NCI-H82 treated with DMSO at 0.1 percent for 48 hours (cell line): ENCODE measurements at regions not wholly inside any gene's neighbourhood (a gene's known extent, or its start where the extent isn't known, plus 50 kb on each side); places are given as distances from the start of the nearest gene placed in this dataset.

Experiments used
- DNase-seq: peaks from one replicate; lab custom pipeline; 2025; ENCODE audit not compliant: unreplicated experiment; lab: John Stamatoyannopoulos, UW

DNA sequence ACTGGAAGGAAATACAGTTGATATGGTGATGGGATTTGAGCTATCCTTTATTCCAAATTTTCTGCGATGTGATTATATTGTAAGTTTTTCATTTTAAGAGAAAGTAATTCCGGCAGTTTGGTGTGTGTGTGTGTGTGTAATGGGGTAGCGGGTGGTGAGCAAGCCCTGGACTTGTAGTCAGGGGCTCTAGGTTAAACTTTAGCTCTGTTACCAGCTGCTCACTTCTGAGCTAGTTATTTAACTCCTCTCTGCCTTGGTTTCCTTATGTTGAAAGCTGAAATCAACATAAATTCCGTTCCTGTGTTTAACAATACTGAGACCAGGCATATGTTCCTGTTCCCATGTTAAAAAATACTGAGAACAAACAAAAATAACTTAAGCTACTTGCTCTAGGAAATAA is 174.1 kb upstream of the CASK start:
- DNase-seq: no peak

DNA sequence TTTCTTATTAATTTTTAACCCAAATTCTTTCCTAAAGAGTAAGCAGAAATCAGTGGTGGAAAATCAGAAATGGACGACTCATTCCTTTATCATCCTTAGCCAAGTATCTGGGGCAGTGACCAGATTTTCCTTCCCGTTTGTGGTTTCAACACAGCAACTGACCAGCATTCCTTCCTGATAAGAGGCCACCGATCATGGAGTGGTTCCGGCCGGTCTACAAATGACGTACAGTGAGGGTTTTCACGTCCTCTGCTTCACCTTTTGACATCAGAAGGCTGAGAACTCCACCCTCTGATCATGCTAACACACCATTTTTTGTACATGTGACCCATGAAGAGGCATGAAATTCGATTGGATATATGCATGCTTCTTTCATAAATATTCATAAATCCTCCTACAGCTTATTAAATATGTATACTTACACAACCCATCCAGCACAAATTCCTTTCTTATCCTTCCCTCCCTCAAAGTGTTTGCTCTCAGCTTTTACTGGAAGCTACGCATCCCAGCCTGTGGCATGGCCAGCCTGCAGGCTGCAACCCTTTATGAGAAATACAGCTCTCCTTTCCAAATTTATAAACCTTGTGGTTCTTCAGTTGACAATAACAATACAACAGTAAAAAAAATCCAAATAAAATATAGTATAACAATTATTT is 173.0 kb upstream of the CASK start:
- DNase-seq: no peak

DNA sequence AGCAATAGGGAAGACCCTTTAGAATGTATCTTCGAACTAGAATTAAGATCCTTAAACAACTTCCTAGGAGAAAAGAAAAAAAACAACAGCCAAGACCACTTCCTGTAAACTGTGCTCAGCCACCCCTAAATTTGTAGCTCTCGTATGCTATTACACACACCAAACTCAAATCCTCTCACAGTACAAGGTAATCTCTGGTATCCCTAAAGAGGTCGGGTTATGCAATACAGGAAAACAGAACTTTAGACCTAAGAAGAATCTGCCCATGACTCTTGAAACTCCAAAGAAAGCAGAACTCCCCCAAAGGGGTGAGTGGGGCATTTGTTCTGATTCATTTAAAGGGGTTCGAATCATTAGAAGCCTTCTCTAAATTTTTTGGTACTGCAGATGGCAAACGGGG is 170.9 kb upstream of the CASK start:
- no peak for DNase-seq

DNA sequence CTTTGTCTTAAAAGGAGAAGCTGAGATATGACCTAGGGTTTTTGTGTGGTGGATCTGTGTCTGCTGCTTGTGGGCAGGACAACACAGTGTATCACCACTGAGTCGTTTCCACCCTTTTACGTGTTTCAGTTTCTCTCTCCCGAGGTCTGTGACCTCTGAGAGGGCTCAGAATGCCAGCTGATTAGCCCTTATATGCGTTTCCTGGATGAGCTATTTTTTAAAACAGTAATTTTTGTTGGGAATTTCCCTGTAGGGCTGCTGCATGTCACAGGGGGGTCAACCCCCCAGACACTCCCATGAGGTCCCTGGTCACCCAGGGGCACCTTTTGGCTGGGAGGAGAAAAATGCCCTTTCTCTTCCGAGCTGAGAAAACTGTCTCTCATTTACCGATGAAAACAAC is 170.4 kb upstream of the CASK start:
- no peak for DNase-seq

DNA sequence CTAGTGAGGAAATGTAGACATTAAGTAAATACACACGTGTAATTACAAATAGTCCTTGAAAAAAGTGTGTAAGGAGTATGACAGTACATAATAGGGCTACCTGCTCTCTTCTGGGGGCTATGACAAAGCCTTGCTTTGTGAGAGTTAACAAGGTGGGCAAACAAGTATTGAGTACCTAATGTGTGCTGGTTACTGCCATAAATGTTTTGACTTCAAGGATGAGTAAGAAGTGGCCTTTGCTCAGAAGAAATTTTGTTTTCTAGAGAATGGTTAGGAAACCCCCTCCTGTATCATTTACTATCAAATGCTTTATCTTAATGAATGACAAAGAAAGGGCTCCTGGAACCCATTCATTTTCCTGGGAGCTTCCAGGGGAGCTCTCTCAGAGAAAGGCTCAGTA is 167.0 kb upstream of the CASK start:
- DNase-seq: no peak

DNA sequence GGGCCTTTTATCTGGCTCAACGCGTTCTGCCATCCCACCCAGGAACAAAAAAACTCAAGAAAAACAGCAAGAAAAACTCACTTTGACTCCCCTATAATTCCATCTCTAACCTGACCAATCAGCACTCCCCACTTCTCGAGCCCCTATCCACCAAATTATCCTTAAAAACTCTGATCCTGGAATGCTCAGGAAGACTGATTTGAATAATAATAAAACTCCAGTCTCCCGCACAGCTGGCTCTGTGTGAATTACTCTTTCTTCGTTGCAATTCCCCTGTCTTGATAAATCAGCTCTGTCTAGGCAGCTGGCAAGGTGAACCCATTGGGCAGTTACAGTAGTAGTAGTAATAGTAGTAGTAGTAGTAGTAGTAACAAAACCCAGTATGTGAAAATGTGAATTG is 165.7 kb upstream of the CASK start:
- no peak for DNase-seq

DNA sequence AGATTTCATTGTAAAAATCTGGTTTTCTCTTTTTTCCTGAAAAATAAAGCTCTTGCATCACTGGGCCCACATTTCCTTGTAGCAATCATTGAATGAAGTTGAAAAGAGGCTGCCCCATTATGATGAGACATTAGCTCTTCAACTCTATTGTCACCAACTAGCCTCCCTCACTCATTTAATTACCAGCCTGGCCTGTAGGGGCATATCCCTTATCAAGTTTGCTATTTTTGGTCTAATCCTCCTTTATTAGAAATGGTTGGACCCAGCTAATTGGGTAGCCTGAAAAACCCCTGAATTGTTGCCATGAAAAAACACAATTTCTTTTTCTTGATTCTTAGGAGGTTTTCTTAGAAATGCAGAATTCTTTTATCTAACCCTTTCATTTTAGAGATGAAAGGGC is 164.6 kb upstream of the CASK start:
- no peak for DNase-seq

DNA sequence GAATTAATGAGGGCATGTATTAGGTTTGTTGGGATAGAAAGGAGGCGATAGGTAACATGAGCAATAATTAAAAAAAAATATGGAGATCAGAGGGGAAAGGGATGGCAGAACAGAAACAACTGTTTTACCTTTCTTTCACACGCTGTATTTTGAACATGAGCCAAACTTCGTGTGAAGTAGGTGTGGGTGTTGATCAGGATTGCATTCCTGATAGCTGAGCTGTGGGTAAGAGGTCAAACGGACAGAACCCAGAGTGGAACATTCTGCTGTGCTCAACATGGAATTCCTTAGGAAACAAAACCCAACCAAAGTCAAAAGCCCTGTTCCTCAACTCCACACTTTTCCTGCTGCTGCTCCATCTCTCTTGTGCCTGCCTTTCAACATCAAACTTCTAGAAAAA is 162.5 kb upstream of the CASK start:
- DNase-seq: no peak

DNA sequence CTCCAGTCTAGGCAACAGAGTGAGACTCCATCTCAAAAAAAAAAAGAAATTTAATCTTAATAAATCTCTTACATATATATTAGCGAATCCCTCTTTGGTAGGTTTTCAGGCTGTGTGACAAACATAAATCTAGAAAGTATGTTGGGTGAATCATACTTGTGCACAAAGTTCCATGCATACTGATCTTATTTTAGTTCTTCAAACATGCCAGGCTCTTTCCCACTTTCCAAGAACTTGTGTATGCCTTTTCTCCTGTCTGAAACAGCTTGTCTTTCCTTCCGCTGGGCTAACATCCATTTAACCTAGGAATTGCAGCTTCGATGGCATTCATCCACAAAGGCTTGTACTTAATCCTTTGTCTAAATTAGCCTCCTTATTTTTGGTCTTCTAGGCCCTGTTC is 156.6 kb upstream of the CASK start:
- DNase-seq: no peak

DNA sequence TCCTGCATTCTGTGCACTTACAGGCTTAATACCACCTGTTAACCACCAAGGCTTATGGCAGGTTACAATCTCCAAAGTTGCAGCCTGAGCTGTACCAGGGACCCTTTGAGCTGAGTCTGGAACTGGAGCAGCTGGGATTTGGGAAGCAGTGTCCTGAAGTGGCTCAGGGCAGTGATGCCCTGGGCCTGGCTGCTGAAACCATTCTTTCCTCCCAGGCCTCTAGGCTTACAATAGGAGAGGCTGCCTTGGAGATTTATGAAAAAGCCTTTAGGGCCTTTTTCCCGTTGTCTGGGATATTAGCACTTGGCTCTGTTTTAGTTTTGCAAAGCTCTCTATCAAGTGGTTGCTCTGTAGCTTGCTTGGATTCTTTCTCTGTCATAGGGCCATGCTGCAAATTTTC is 154.3 kb upstream of the CASK start:
- no peak for DNase-seq

DNA sequence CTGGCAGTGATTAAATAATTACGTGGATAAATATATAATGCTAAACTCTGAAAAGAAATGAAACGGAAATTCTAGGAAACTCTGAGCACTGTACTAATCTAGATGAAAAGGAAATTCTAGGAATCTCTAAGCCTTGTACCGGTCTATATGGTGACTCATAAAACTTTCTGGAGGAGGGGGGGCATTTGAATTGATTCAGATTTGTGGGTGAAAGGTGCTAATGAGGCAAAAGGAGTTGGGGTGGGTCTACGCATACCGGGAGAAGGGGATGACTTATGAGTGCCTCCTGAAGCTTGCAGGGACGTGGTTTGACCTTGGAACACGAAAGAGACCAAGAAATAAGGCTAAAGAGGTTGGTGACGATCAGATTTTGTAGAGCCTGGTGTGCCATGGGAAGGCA is 151.7 kb upstream of the CASK start:
- no peak for DNase-seq

DNA sequence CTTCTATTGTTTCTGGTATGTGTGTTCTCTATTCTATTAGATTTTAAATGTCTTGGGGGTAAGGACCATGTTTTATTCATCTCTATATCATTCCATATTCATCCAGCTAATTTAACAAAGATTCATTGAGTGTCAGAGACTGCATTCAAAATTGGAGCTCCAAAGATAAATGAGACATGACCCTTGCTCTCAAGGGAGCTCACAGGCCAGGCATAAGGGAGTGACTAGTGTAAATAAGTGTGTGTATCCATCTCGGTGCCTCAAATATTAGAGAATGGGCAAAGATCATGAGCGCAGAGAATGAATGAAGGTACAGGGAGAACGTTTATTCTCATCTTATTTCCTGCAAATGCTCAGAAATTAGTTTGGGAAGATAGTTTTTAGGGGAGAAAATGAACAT is 150.1 kb upstream of the CASK start:
- no peak for DNase-seq

DNA sequence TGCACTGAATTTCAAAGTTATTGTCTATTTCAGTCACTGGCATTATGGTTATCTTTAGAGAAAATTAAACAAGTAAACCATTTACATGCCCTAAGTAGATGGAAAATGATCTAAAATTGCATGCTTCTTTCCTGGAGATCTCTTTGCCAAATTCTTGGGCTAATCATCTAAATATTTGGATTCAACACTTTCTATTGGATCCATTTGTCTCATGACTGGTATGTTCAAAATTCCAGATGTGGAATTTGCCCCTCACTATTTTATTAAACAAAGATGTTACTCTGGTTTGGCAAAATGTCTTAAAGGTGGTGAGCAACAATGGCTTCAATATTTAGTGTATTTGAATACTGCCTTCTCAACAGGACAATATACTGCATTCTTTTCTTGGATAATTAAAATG is 147.5 kb upstream of the CASK start:
- no peak for DNase-seq

DNA sequence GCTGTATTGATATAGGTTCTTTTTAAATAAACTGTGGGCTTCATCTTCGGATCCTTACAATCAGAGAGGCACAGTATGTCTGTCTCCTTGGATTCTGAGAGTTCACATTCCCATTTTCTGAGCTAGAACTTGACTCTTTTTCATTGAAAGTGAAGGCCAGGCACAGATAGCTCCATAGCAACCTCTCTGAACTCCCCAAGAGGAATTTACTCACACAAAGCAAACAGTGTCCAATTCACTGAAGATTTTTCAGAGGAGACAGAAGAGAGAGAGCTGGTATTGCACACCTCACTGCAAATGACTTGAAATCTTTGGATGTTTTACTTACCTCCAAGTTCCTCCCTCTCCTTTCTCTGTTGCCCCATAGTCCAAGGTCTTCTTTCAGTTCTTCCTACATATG is 130.9 kb upstream of the CASK start:
- no peak for DNase-seq

DNA sequence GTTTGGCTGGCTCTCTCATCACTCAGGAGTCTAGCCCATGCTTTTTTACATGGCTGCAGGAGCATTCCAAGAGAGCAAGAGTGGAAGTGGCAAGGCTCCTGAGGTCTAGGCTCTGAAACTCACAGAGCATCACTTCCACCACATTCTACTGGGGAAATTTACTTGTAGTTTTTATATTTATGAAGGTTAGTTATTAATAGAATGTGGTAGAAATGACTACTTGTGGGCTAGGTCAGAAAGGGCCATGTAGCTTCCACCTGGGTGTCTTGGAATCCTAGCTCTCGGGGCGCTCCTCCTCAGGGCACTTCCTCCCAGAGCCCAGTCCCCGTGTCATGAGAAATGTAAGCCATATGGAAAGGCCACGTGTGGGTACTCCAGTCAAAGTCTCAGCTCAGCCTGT is 127.0 kb upstream of the CASK start:
- no peak for DNase-seq

DNA sequence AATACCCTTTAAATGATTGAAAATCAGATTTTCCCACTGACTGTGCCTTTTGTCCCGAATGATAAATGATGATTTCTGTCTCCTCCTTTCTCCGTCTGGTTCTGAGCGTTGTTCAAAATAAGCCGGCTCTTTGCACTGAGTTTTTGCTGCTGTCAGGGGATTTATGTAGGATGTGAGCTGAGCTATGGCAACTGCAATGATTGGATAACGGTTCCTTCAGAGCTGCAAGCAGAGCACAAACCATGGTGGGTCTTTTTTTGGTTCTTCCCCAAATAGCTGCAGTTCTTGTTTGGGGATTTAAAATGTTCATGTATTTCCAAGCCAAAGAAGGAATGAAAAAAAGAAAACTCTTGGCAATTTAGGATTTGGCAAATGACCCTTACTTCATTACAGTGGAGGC is 124.5 kb upstream of the CASK start:
- DNase-seq: no peak

DNA sequence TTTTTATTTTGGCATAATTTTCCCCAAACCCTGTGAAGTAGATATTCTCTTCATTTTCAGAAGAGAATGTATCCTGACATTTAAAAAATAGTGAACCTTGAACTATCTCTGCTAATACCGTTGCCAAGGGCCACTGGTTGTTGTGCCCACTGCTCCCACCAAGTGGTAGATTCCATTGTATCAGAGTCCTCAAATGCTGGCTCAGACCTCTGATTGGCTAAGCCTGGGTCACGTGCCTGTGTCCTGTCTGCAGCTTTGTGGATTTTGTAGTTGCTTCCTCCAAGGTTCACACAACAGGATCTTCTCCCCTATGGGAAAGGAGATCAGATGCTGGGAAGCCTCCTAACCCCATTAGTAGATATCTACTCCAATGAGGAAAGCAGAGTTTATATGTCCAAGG is 104.8 kb upstream of the CASK start:
- no peak for DNase-seq

DNA sequence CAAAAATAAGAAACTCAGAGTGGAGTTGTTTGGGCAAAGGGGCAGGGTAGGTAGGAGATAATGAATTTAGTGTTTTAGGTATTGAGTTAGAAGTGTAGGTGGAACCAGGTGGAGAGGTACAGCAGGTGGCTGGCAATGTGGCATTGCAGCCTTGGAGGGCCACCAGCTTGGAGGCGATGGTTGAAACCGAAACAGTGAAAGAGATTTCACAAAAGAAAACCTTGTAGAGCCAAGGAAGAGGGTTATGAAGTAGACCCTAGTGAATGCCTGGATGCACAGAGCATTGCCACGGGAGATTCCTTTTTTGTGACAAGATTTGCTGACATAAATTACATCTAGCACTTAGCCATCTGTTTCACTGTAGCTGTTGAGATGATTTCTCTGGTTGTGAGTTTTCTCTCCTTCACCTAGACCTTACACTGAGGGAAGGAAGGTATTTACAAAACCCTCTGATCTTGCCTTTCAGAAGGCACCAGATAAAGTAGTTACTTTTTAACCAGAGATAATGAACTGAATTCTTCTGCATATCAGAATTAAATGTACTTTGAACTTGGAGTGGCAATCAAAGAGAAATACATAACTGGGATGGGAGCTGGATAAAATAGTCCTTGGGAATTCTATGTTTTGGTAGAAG is 104.1 kb upstream of the CASK start:
- DNase-seq: no peak

DNA sequence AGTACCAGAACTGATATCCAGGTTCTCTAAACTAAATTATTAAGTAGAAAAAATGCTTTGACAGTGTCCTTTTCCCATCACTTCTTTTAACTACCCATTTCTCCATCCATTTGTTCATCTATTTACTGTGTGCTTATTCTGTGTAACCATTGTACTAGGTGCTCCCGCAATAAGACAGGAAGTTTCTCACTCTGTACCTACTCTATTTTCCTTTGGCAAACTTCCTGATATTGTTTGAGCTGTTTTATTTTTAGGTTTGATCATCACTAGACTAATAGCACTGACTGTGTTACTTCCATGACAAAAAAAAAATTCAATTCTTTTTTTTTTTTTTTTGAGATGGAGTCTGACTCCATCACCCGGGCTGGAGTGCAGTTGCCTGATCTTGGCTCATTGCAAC is 102.5 kb upstream of the CASK start:
- DNase-seq: no peak

DNA sequence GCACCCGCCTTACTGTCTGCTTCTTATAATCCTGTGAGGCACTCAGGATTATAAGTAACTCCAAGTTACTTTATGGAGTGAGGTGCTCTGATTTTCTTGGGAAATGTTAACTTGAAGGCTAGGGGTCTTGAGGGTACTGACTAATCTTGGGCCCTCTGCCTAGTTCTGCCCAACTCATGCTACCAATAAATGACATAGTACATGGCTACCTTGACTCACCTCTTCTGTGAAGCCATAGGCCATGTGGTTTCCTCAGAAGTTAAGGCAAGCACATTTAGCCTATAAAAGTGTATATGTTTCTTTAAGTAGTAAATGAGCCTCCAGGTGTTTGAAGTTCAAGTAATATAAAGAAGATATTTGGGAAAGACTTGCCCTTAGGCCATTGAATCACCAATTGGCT is 99.8 kb upstream of the CASK start:
- no peak for DNase-seq

DNA sequence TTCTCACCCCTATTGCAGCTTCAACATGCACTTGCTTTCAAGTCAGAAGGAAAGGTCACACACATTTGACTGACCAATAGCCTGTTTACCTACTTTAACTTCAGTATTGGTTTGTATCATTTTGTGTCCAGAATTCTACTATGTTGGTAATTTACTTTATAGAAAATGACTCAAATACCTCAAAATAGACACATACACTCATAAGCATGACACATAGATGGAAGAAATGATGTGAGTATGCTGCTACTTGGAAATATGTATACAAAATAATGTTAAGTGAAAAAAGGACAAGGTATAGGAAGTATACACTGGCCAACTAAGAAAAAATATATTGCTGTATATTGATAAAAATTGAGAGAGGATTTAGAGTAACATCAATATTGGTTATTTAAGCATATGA is 98.8 kb upstream of the CASK start:
- no peak for DNase-seq

DNA sequence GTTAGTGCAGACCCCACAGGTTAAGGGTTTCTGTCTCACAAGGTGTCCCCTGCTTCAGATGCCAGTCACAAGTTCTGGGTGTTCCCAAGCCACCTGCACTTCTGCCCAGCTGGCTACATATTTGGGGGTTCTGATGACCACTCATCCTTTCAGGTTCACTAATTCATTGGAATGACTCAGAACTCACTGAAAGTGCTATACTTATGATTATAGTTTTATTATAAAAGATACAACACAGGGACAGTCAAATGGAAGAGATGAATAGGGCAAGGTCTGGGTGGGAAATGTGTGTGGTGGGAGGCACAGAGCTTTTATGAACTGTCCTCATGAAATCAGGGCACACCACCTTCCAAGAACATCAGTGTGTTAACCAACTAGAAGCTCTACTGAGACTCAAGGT is 97.7 kb upstream of the CASK start:
- no peak for DNase-seq

DNA sequence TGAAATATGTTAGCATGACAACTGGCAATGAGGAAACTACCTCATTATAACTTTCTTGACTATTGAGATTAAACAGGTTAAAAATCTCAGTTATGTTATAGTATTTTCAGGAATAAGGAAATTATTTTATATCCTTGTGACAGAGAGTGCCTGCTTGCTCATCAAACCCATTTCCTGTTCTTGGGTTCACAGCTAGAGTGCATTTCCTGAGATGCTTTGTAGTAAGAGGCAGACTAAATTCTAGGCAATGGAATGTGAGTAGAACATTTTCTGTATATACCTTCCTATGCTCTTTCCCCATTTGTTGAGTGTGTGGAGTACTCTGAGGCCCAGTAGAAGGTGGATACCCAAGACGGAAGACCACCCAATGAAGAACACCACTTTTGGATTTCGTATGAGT is 96.9 kb upstream of the CASK start:
- DNase-seq: no peak
